Fibroblast of pulmonary artery (primary cell): ENCODE measurements at regions not wholly inside any gene's neighbourhood (a gene's known extent, or its start where the extent isn't known, plus 50 kb on each side); places are given as distances from the start of the nearest gene placed in this dataset.
"Not testable (repeated sequence)": the region's sequence is repeated elsewhere in the genome, so short reads cannot be mapped to it uniquely, and the experiment has no call there.

ENCODE experiments used
- DNase-seq: peaks from one replicate; pipeline ENCODE4 v3.0.0-alpha.2; 2010; ENCODE audit warnings: low read depth
- H3K4me3 ChIP-seq: replicated peaks from 2 replicates; pipeline ENCODE4 v1.5.1; 2011; ENCODE audit warnings: low read depth, mild to moderate bottlenecking, control low read depth, low read length, moderate library complexity
- CTCF ChIP-seq: IDR thresholded peaks from 2 replicates; pipeline ENCODE4 v1.5.1; 2011; ENCODE audit warnings: mild to moderate bottlenecking, control low read depth, low read length, inconsistent platforms; ENCODE audit errors: missing control alignments

GRCh38 chr12:46516238-46516932 is 143.8 kb upstream of the SLC38A2 start:
- no peak for TF ChIP-seq CTCF
- no peak for DNase-seq
- no peak overlapping the region for H3K4me3 ChIP-seq

- no peak for DNase-seq
Measured at GRCh38 chr12:46515829-46516228, 143.3 kb upstream of the SLC38A2 start.

GRCh38 chr12:46514886-46515285 is 142.3 kb upstream of the SLC38A2 start:
- no peak overlapping the region for H3K4me3 ChIP-seq
- DNase-seq = no peak
- no peak for TF ChIP-seq CTCF

More at GRCh38 chr12:46515829-46516228, 143.3 kb upstream of the SLC38A2 start:
- H3K4me3 ChIP-seq = no peak overlapping the region
- no peak for TF ChIP-seq CTCF

- not testable (repeated sequence) for H3K4me3 ChIP-seq, DNase-seq
Measured at GRCh38 chr12:46510257-46510656, 137.7 kb upstream of the SLC38A2 start.

- TF ChIP-seq CTCF = no peak
- DNase-seq = no peak
- no peak overlapping the region for H3K4me3 ChIP-seq
Measured at GRCh38 chr12:46509135-46509534, 136.6 kb upstream of the SLC38A2 start.

- no peak for DNase-seq
- TF ChIP-seq CTCF = no peak
- no peak overlapping the region for H3K4me3 ChIP-seq
Measured at GRCh38 chr12:46508651-46509050, 136.1 kb upstream of the SLC38A2 start.

- TF ChIP-seq CTCF = no peak
- H3K4me3 ChIP-seq = no peak overlapping the region
- no peak for DNase-seq
Measured at GRCh38 chr12:46507766-46508165, 135.2 kb upstream of the SLC38A2 start.
